Loucy (cell line): ENCODE measurements at regions not wholly inside any gene's neighbourhood (a gene's known extent, or its start where the extent isn't known, plus 50 kb on each side); places are given as distances from the start of the nearest gene placed in this dataset.

Source experiments
- H2AFZ ChIP-seq: fragments of 200-600 bp; sonication (generic); 2 replicates; pipeline ENCODE4 v1.6.0; 2016; ENCODE audit warnings: antibody characterized with exemption, mild to moderate bottlenecking, low read length, moderate library complexity
- H3F3A ChIP-seq: fragments of 200-600 bp; 2 replicates; pipeline ENCODE4 v1.6.0; 2016; ENCODE audit warnings: antibody characterized with exemption, low read depth, mild to moderate bottlenecking
- H3K27me3 ChIP-seq: fragments of 200-600 bp; sonication (generic); 2 replicates; pipeline ENCODE4 v1.6.1; 2014; ENCODE audit warnings: low read length, mild to moderate bottlenecking; ENCODE audit not compliant: insufficient read depth, poor library complexity, severe bottlenecking
- H3K36me3 ChIP-seq: fragments of 200-600 bp; sonication (generic); 2 replicates; pipeline ENCODE4 v1.6.1; 2016; ENCODE audit warnings: low read length; ENCODE audit not compliant: insufficient read depth
- H3K4me1 ChIP-seq: fragments of 200-600 bp; sonication (generic); 2 replicates; pipeline ENCODE4 v1.5.1; 2014; ENCODE audit warnings: low read length, mild to moderate bottlenecking; ENCODE audit not compliant: insufficient read depth, poor library complexity, severe bottlenecking
- H3K4me2 ChIP-seq: fragments of 200-600 bp; sonication (generic); 2 replicates; pipeline ENCODE4 v1.6.0; 2014; ENCODE audit warnings: antibody characterized with exemption, low read length, low read depth, mild to moderate bottlenecking; ENCODE audit not compliant: poor library complexity, severe bottlenecking
- H3K4me3 ChIP-seq: fragments of 200-600 bp; sonication (generic); 2 replicates; pipeline ENCODE4 v1.5.1; 2014; ENCODE audit warnings: low read length, mild to moderate bottlenecking, mixed read lengths; ENCODE audit not compliant: poor library complexity, severe bottlenecking
- H3K79me2 ChIP-seq: fragments of 200-600 bp; sonication (generic); 2 replicates; pipeline ENCODE4 v1.6.1; 2014; ENCODE audit warnings: low read length; ENCODE audit not compliant: insufficient read depth
- H3K9ac ChIP-seq: fragments of 200-600 bp; sonication (generic); 2 replicates; pipeline ENCODE4 v1.6.0; 2014; ENCODE audit warnings: mild to moderate bottlenecking, low read depth, low read length, moderate library complexity; ENCODE audit not compliant: poor library complexity, severe bottlenecking
- H3K9me2 ChIP-seq: fragments of 200-600 bp; sonication (generic); replicated peaks from 2 replicates; pipeline ENCODE4 v1.6.1; 2016; ENCODE audit warnings: low read depth, low read length, mixed read lengths
- H3K9me3 ChIP-seq: fragments of 200-600 bp; sonication (generic); 2 replicates; pipeline ENCODE4 v1.6.1; 2014; ENCODE audit warnings: mild to moderate bottlenecking, antibody characterized with exemption, low read length, low read depth; ENCODE audit not compliant: insufficient read depth
- H4K20me1 ChIP-seq: fragments of 200-600 bp; sonication (generic); 2 replicates; pipeline ENCODE4 v1.6.0; 2014; ENCODE audit warnings: antibody characterized with exemption, low read length, mild to moderate bottlenecking; ENCODE audit not compliant: insufficient read depth, poor library complexity, severe bottlenecking
- EZH2phosphoT487 ChIP-seq: fragments of 200-600 bp; IDR thresholded peaks from 2 replicates; pipeline ENCODE4 v1.6.1; 2018; ENCODE audit warnings: antibody characterized with exemption, mild to moderate bottlenecking, moderate library complexity, borderline replicate concordance
- TF ChIP-seq, protein P1 (sequence below): fragments of 200-600 bp; sonication (generic); conservative IDR thresholded peaks from 2 replicates; pipeline ENCODE4 v1.5.1; 2014; ENCODE audit warnings: mild to moderate bottlenecking, antibody characterized with exemption, low read length

DNA sequence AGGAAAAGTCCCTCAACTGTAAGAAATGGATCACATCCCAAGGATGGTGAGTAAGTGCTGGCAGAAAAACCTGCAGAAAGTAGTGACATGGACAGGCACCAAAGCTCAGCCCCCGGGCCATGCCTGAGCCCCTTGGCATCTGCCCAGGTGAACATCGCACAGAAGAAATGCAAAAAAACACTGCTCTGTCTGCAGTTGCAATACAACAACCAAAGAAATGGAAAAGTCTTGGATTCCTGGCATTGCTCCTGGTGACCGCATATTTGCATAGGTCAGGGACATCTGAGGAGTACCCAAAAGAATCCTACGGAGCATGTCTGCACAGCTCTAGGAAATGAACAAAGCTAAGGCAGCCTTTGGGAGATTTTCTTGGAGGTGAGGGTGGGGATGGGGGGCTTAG lies 63.1 kb upstream of the PTPRT start:
- Histone ChIP-seq H3K9me3 (no peaks in the 10 kb centered on the region), H3K27me3 (no peaks in the 10 kb centered on the region), H2AFZ (no peak overlapping the region), H3K36me3 (no peaks in the 10 kb centered on the region), H3K9ac (no peak overlapping the region), H3K79me2 (no peaks in the 10 kb centered on the region), H3F3A (no peaks in the 10 kb centered on the region), H3K9me2 (no peaks in the 10 kb centered on the region), H3K4me3 (no peak overlapping the region), H3K4me2 (no peak overlapping the region), H3K4me1 (no peaks in the 10 kb centered on the region), H4K20me1 (no peaks in the 10 kb centered on the region)
- TF ChIP-seq, protein P1, sequence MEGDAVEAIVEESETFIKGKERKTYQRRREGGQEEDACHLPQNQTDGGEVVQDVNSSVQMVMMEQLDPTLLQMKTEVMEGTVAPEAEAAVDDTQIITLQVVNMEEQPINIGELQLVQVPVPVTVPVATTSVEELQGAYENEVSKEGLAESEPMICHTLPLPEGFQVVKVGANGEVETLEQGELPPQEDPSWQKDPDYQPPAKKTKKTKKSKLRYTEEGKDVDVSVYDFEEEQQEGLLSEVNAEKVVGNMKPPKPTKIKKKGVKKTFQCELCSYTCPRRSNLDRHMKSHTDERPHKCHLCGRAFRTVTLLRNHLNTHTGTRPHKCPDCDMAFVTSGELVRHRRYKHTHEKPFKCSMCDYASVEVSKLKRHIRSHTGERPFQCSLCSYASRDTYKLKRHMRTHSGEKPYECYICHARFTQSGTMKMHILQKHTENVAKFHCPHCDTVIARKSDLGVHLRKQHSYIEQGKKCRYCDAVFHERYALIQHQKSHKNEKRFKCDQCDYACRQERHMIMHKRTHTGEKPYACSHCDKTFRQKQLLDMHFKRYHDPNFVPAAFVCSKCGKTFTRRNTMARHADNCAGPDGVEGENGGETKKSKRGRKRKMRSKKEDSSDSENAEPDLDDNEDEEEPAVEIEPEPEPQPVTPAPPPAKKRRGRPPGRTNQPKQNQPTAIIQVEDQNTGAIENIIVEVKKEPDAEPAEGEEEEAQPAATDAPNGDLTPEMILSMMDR: no peak
- no peak for TF ChIP-seq EZH2phosphoT487

DNA sequence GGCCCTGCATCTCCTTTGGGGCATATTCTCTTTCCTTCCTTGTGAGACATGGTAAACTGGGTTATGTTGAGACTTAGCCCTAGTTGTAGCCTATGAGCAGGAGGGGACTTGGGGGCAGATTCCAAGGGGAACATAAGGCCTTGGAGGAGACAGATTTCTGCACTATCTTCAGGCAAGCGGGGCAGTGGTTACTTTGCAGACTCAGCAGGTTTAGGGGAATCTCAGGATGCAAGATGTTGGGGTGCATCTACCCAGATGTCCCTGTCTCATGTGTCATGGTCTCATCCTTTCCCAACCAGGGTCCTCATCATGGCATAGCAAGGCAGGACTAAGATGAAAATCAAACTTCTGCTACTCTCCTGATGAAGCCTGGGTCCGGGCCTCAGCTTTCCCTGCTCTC lies 58.6 kb upstream of the PTPRT start:
- Histone ChIP-seq H3K9me3 (no peaks in the 10 kb centered on the region), H3K79me2 (no peaks in the 10 kb centered on the region), H2AFZ (no peak overlapping the region), H3K27me3 (no peaks in the 10 kb centered on the region), H3K9ac (no peak overlapping the region), H3K9me2 (no peaks in the 10 kb centered on the region), H3K4me2 (no peak overlapping the region), H3F3A (no peaks in the 10 kb centered on the region), H4K20me1 (no peaks in the 10 kb centered on the region), H3K36me3 (no peaks in the 10 kb centered on the region), H3K4me3 (no peak overlapping the region), H3K4me1 (no peaks in the 10 kb centered on the region)
- TF ChIP-seq EZH2phosphoT487: no peak
- TF ChIP-seq, protein P1: no peak

DNA sequence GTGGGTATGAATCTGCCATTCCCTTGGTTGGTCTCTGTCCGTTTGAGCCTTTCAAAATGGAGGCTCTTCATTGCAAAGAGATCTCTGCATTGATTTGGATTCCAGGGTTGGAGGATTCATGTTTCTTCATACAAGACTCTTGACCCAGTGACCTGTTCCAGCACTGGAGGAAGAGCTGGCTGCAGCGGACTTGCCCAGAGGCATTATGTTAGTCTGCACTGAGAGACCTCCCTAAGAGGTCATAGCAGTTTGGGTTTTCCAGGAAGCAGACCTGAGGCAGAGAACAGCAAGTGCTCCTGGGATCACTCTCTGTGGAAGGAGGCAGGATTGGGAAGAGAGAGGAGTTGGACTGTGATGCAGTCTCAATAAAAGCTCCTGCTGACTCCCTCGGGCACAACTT lies 57.7 kb upstream of the PTPRT start:
- H3K9ac ChIP-seq: no peak overlapping the region
- no peaks in the 10 kb centered on the region for H3K4me1 ChIP-seq
- H3K4me3 ChIP-seq: no peak overlapping the region
- H3K79me2 ChIP-seq: no peaks in the 10 kb centered on the region
- H3K36me3 ChIP-seq: no peaks in the 10 kb centered on the region
- no peak overlapping the region for H3K4me2 ChIP-seq
- no peaks in the 10 kb centered on the region for H3K27me3 ChIP-seq
- H3K9me3 ChIP-seq: no peaks in the 10 kb centered on the region
- no peaks in the 10 kb centered on the region for H3F3A ChIP-seq
- H2AFZ ChIP-seq: no peak overlapping the region
- TF ChIP-seq, protein P1: no peak
- TF ChIP-seq EZH2phosphoT487: no peak
- H4K20me1 ChIP-seq: no peaks in the 10 kb centered on the region
- H3K9me2 ChIP-seq: no peaks in the 10 kb centered on the region
